ENCODE measurements at regions not wholly inside any gene's neighbourhood (a gene's known extent, or its start where the extent isn't known, plus 50 kb on each side); places are given as distances from the start of the nearest gene placed in this dataset.

GRCh38 chr6:48894469-48894868, 568.6 kb downstream of the MMUT start:
- TF ChIP-seq CTCF (IDR thresholded peaks at IDR 0.05) (no peak), EP300 (IDR thresholded peaks at IDR 0.05) (no peak)

Measured in gastroesophageal sphincter (tissue), 3 donors.